IMR-90 (cell line): ENCODE measurements at regions not wholly inside any gene's neighbourhood (a gene's known extent, or its start where the extent isn't known, plus 50 kb on each side); places are given as distances from the start of the nearest gene placed in this dataset.

Experiments
- ATAC-seq: fragments of 200-7000 bp; cut with Tn5 transposase; 2 replicates; pipeline ENCODE4 v1.9.1; 2020; ENCODE audit warnings: low read depth, mild to moderate bottlenecking, moderate library complexity
- BruUV-seq: library from RNA; stranded (reverse); fragments of 400-500 nt; replicated peaks from 2 replicates; lab custom pipeline; 2021; lab: Mats Ljungman, UMichigan
- CTCF ChIA-PET: fragments of 300-600 bp; formaldehyde crosslinking; extraction: SDS; loops from one replicate; lab custom pipeline; 2021; ENCODE audit warnings: antibody characterized with exemption; lab: Yijun Ruan, JAX
- POLR2A ChIA-PET: fragments of 300-600 bp; sonication (Branson Sonifier 250); formaldehyde crosslinking; loops from one replicate; lab custom pipeline; 2022; ENCODE audit warnings: antibody characterized with exemption; ENCODE audit not compliant: unreplicated experiment; lab: Charles Lee
- DNase-seq: peaks from one replicate; pipeline ENCODE4 v3.0.0; 2013
- H2AFZ ChIP-seq: replicated peaks from 2 replicates; pipeline ENCODE3; 2013; ENCODE audit warnings: low read length, mild to moderate bottlenecking; ENCODE audit not compliant: poor library complexity
- H2AK5ac ChIP-seq: 2 replicates; pipeline ENCODE4 v1.6.1; 2013; ENCODE audit warnings: low read depth, low read length, inconsistent platforms
- H2AK9ac ChIP-seq: replicated peaks from 2 replicates; pipeline ENCODE3; 2013; ENCODE audit warnings: mild to moderate bottlenecking, low read depth, low read length, moderate library complexity; ENCODE audit not compliant: poor library complexity
- H2BK120ac ChIP-seq: 2 replicates; pipeline ENCODE4 v1.6.1; 2013; ENCODE audit warnings: low read depth, low read length, inconsistent platforms
- H2BK15ac ChIP-seq: 3 replicates; pipeline ENCODE4 v1.6.1; 2013; ENCODE audit warnings: low read depth, low read length, inconsistent platforms
- H2BK20ac ChIP-seq: 2 replicates; pipeline ENCODE4 v1.6.1; 2013; ENCODE audit warnings: low read depth, mild to moderate bottlenecking, inconsistent platforms, low read length, moderate library complexity
- H2BK5ac ChIP-seq: 2 replicates; pipeline ENCODE4 v1.6.1; 2013; ENCODE audit warnings: mild to moderate bottlenecking, low read depth, low read length, inconsistent platforms; ENCODE audit not compliant: poor library complexity, severe bottlenecking
- H3K14ac ChIP-seq: replicated peaks from 2 replicates; pipeline ENCODE4 v1.6.1; 2013; ENCODE audit warnings: low read depth, low read length, inconsistent platforms
- H3K18ac ChIP-seq: 2 replicates; pipeline ENCODE4 v1.6.1; 2013; ENCODE audit warnings: low read depth, low read length, control low read depth
- H3K23ac ChIP-seq: 2 replicates; pipeline ENCODE4 v1.6.1; 2013; ENCODE audit warnings: low read depth, low read length, inconsistent platforms
- H3K27ac ChIP-seq: 2 replicates; pipeline ENCODE4 v1.5.1; 2013; ENCODE audit warnings: mild to moderate bottlenecking, control low read depth, low read length; ENCODE audit not compliant: insufficient read depth
- H3K27me3 ChIP-seq: 2 replicates; pipeline ENCODE4 v1.6.1; 2013; ENCODE audit warnings: low read length; ENCODE audit not compliant: control insufficient read depth, insufficient read depth
- H3K36me3 ChIP-seq: 2 replicates; pipeline ENCODE4 v1.6.1; 2013; ENCODE audit warnings: low read length, mixed read lengths; ENCODE audit not compliant: control insufficient read depth, insufficient read depth
- H3K4ac ChIP-seq: 2 replicates; pipeline ENCODE4 v1.6.1; 2013; ENCODE audit warnings: low read depth, low read length, inconsistent platforms
- H3K4me1 ChIP-seq: 2 replicates; pipeline ENCODE4 v1.6.1; 2013; ENCODE audit warnings: low read length, mixed read lengths; ENCODE audit not compliant: control insufficient read depth, insufficient read depth
- H3K4me2 ChIP-seq: 2 replicates; pipeline ENCODE4 v1.6.1; 2013; ENCODE audit warnings: low read depth, mild to moderate bottlenecking, control low read depth, low read length, moderate library complexity
- H3K4me3 ChIP-seq: 2 replicates; pipeline ENCODE4 v1.5.1; 2013; ENCODE audit warnings: low read depth, mild to moderate bottlenecking, control low read depth, low read length, moderate library complexity; ENCODE audit not compliant: insufficient read depth
- H3K56ac ChIP-seq: 2 replicates; pipeline ENCODE4 v1.6.1; 2013; ENCODE audit warnings: low read length, inconsistent platforms; ENCODE audit not compliant: insufficient read depth; ENCODE audit errors: extremely low read depth
- H3K79me1 ChIP-seq, 2 experiments: 2 replicates each; pipeline ENCODE4 v1.6.1; 2013; ENCODE audit warnings: low read length in 2 of 2, inconsistent platforms in 1 of 2, low read depth in 1 of 2
- H3K9ac ChIP-seq: 2 replicates; pipeline ENCODE4 v1.6.1; 2013; ENCODE audit warnings: low read depth, low read length, control low read depth
- H3K9me1 ChIP-seq: 2 replicates; pipeline ENCODE4 v1.6.1; 2013; ENCODE audit warnings: low read length, inconsistent platforms; ENCODE audit not compliant: insufficient read depth
- H3K9me3 ChIP-seq: 2 replicates; pipeline ENCODE4 v1.6.1; 2013; ENCODE audit warnings: low read length; ENCODE audit not compliant: control insufficient read depth, insufficient read depth
- H4K20me1 ChIP-seq: 2 replicates; pipeline ENCODE4 v1.6.1; 2013; ENCODE audit warnings: low read length, inconsistent platforms; ENCODE audit not compliant: insufficient read depth
- H4K5ac ChIP-seq: 2 replicates; pipeline ENCODE4 v1.6.1; 2013; ENCODE audit warnings: mild to moderate bottlenecking, low read depth, low read length, control low read depth
- H4K8ac ChIP-seq, 2 experiments: 2 replicates each; pipeline ENCODE4 v1.6.1; 2013; ENCODE audit warnings: low read depth in 2 of 2, low read length in 2 of 2, control low read depth in 1 of 2, inconsistent platforms in 1 of 2
- H4K91ac ChIP-seq: 2 replicates; pipeline ENCODE4 v1.6.1; 2013; ENCODE audit warnings: low read depth, low read length, inconsistent platforms; ENCODE audit not compliant: insufficient read depth
- BHLHE40 ChIP-seq: fragments of 150-350 bp; IDR thresholded peaks from 2 replicates; pipeline ENCODE4 v1.6.1; 2016; ENCODE audit warnings: mild to moderate bottlenecking, low read depth, low read length
- CHD1 ChIP-seq: IDR thresholded peaks from 2 replicates; pipeline ENCODE4 v1.6.1; 2012; ENCODE audit warnings: low read depth, low read length, improper control_type of control experiment
- FOS ChIP-seq: fragments of 150-350 bp; IDR thresholded peaks from 2 replicates; pipeline ENCODE4 v1.6.1; 2016; ENCODE audit warnings: low read depth, low read length
- MAFK ChIP-seq: IDR thresholded peaks from 2 replicates; pipeline ENCODE4 v1.6.1; 2012; ENCODE audit warnings: low read depth, low read length, improper control_type of control experiment
- NFE2L2 ChIP-seq: fragments of 150-350 bp; IDR thresholded peaks from 2 replicates; pipeline ENCODE4 v1.6.1; 2016; ENCODE audit warnings: low read depth, mild to moderate bottlenecking, low read length
- POLR2A ChIP-seq: IDR thresholded peaks from 2 replicates; pipeline ENCODE4 v1.6.1; 2012; ENCODE audit warnings: mild to moderate bottlenecking, low read depth, low read length
- RAD21 ChIP-seq: IDR thresholded peaks from 2 replicates; pipeline ENCODE4 v1.6.1; 2012; ENCODE audit warnings: low read length, improper control_type of control experiment
- SMC3 ChIP-seq: fragments of 150-350 bp; IDR thresholded peaks from 2 replicates; pipeline ENCODE4 v1.6.1; 2016; ENCODE audit warnings: low read depth, mild to moderate bottlenecking, antibody characterized with exemption, low read length, moderate library complexity
- WGBS, 2 experiments: methylation state at CpG; one replicate each; pipeline versions ENCODE4 v1.1.5 to v1.1.7; 2013; ENCODE audit warnings: missing lambda C conversion rate in 2 of 2; ENCODE audit not compliant: insufficient read length in 1 of 2; ENCODE audit errors: extremely low coverage in 2 of 2; 5-methylcytosine and 5-hydroxymethylcytosine counted together
- dilution Hi-C: fragments of 300-500 bp; cut with HindIII; formaldehyde crosslinking; loops from one replicate; pipeline ENCODE4 v1.14.3; 2018; ENCODE audit warnings: low sequenced_read_pairs; ENCODE audit not compliant: unreplicated experiment
- in situ Hi-C: fragments of 300-500 bp; cut with MboI; formaldehyde crosslinking; loops from 3 replicates; pipeline ENCODE4 v1.14.3; 2019; ENCODE audit warnings: low sequenced_read_pairs, inconsistent platforms, mixed read lengths
- intact Hi-C: fragments of 100-400 bp; cut with micrococcal nuclease; formaldehyde crosslinking; loops from 2 replicates; pipeline ENCODE4 v1.10.0; 2022
- TF ChIP-seq, protein P1 (sequence below): fragments of 150-350 bp; IDR thresholded peaks from 2 replicates; pipeline ENCODE4 v1.6.1; 2017; ENCODE audit warnings: mild to moderate bottlenecking, antibody characterized with exemption, low read length, low read depth

DNA sequence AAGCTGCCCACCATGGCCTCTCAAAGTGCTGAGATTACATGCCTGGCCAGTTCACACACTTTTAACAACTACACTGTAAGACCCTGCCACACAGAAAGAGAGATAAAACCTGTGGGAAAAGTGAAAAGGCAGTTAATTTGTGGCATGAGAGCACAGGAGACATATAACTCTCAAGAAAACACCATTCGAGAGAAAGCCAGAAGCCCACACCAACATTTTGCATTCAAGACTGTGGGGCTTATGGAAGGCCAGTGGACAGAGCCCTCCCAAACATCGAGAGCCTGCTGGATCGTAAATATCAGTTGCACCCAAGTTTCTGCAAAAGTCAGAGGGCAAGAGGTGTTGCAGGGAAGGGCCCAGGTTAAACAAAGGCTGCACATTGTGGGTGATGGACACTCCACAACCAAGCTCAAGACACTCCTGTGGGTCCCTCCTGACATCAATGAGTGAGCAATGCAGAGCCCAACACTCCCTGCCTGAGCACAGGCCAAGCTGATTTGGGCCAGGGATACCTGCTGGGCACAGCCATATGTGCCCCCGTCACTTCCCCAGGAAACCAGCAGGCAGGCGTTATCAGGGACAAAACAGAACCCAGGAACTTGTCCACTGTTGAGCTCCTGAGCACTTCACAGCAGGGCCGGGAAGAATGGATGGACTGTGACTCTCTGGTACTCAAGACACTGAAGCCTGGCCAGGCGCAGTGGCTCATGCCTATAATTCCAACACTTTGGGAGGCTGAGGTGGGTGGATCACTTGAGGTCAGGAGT is 114.4 kb downstream of the ZFP36L2 start:
- ChIA-PET CTCF (no interaction called here), POLR2A (no interaction called here)
- peak overlapping the region; percentile 32; the same call in 2 of the 3 replicates for H2BK15ac ChIP-seq
- H3K14ac ChIP-seq = no peak overlapping the region
- dilution Hi-C loops (no loop called here), intact Hi-C loops (no loop called here), in situ Hi-C loops (no loop called here)
- no peak overlapping the region for H3K56ac ChIP-seq
- H3K4ac ChIP-seq = peak overlapping the region; percentile 53
- no peak overlapping the region for H2BK5ac ChIP-seq
- H4K91ac ChIP-seq = peak overlapping the region; percentile 37; the same call in 1 of the 2 replicates
- no peak overlapping the region for H4K5ac ChIP-seq
- no peak overlapping the region for H3K27ac ChIP-seq
- TF ChIP-seq, protein P1, sequence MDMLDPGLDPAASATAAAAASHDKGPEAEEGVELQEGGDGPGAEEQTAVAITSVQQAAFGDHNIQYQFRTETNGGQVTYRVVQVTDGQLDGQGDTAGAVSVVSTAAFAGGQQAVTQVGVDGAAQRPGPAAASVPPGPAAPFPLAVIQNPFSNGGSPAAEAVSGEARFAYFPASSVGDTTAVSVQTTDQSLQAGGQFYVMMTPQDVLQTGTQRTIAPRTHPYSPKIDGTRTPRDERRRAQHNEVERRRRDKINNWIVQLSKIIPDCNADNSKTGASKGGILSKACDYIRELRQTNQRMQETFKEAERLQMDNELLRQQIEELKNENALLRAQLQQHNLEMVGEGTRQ = no peak
- TF ChIP-seq NFE2L2 (no peak), RAD21 (no peak), POLR2A (no peak), MAFK (no peak), CHD1 (no peak), SMC3 (no peak), FOS (no peak), BHLHE40 (no peak)
- ATAC-seq (no peak), DNase-seq (no peak)
- peak overlapping the region; percentile 52; the same call in 1 of the 2 replicates for H2BK20ac ChIP-seq
- peaks cover 24% of the 10 kb centered on the region for H3K4me1 ChIP-seq
- H3K79me1 ChIP-seq = no peaks in the 10 kb centered on the region
- no peak overlapping the region for H3K23ac ChIP-seq
- no peak overlapping the region for H2AFZ ChIP-seq
- H2AK9ac ChIP-seq = no peak overlapping the region
- no TSS peak for BruUV-seq
- H3K36me3 ChIP-seq = no peaks in the 10 kb centered on the region
- peak overlapping the region; percentile 39 for H2BK120ac ChIP-seq
- H3K4me3 ChIP-seq = no peak overlapping the region
- peak overlapping the region; percentile 82 for H2AK5ac ChIP-seq
- no peaks in the 10 kb centered on the region for H4K20me1 ChIP-seq
- peaks cover 21% of the 10 kb centered on the region for H3K9me1 ChIP-seq
- WGBS, 2 experiments = 90% methylated on average over 2 of the region's 7 CpGs; no CpG with 5 or more reads in 1 of the 2 experiments
- H3K4me2 ChIP-seq = no peak overlapping the region
- no peak overlapping the region; the same call in 1 of the 2 replicates for H3K18ac ChIP-seq
- H3K27me3 ChIP-seq = no peaks in the 10 kb centered on the region
- H4K8ac ChIP-seq = no peak overlapping the region
- H3K9me3 ChIP-seq = peaks cover 3% of the 10 kb centered on the region
- no peak overlapping the region for H3K9ac ChIP-seq
